Kidney (tissue), 13 donors: ENCODE measurements at regions not wholly inside any gene's neighbourhood (a gene's known extent, or its start where the extent isn't known, plus 50 kb on each side); places are given as distances from the start of the nearest gene placed in this dataset.

ENCODE experiments used
- DNase-seq, 5 donors: peaks; one replicate each; pipeline ENCODE4 v3.0.0-alpha.2; 2013 to 2020
- FAIRE-seq: peaks from 2 replicates; lab custom pipeline; 2012; peaks lifted over from hg19 to GRCh38; lab: Jason Lieb, UNC
- H3K27ac ChIP-seq, 2 donors: one replicate each; pipeline ENCODE4 v1.7.0; 2013; ENCODE audit warnings: low read depth in 2 of 2, low read length in 2 of 2, inconsistent platforms in 1 of 2
- H3K27me3 ChIP-seq: one replicate; pipeline ENCODE4 v1.7.1; 2013; ENCODE audit warnings: low read length, inconsistent platforms; ENCODE audit not compliant: control insufficient read depth, insufficient read depth
- H3K36me3 ChIP-seq, 3 donors: one replicate each; pipeline versions ENCODE4 v1.7.0 to v1.7.1; 2013; ENCODE audit warnings: low read length in 3 of 3, control low read depth in 1 of 3, inconsistent platforms in 1 of 3; ENCODE audit not compliant: insufficient read depth in 3 of 3, control insufficient read depth in 2 of 3
- H3K4me1 ChIP-seq, 3 donors: one replicate each; pipeline versions ENCODE4 v1.7.0 to v1.7.1; 2013; ENCODE audit warnings: low read length in 3 of 3, inconsistent platforms in 1 of 3, low read depth in 1 of 3; ENCODE audit not compliant: control insufficient read depth in 2 of 3, insufficient read depth in 2 of 3
- H3K4me3 ChIP-seq, 3 donors: one replicate each; pipeline versions ENCODE4 v1.7.0 to v1.8.1; 2013; ENCODE audit warnings: low read length in 3 of 3, control low read depth in 1 of 3, inconsistent platforms in 1 of 3
- H3K9ac ChIP-seq, 3 donors: one replicate each; pipeline versions ENCODE4 v1.7.0 to v1.7.1; 2013; ENCODE audit warnings: low read length in 3 of 3, control low read depth in 1 of 3, inconsistent platforms in 1 of 3
- H3K9me3 ChIP-seq, 3 donors: one replicate each; pipeline versions ENCODE4 v1.7.0 to v1.7.1; 2013; ENCODE audit warnings: low read length in 3 of 3, control low read depth in 1 of 3, inconsistent platforms in 1 of 3; ENCODE audit not compliant: control insufficient read depth in 2 of 3, insufficient read depth in 1 of 3
- CTCF ChIP-seq: IDR thresholded peaks from 3 replicates; pipeline ENCODE4 v1.5.1; 2012; ENCODE audit warnings: mild to moderate bottlenecking, moderate library complexity, borderline replicate concordance; ENCODE audit not compliant: insufficient read depth; ENCODE audit errors: extremely low read depth
- intact Hi-C: fragments of 100-400 bp; cut with DNase I; formaldehyde crosslinking; loops from one replicate; pipeline ENCODE4 v1.11.1; 2022
- donor health status: control.
- donor health status: control.
- donor health status: control.
- donor health status: control.
- donor health status: control.
- donor health status: DM: yes; HTN: yes; CAD: no.
- donor health status: Normal renal cell carcinoma (clear cell type).

GRCh38 chr1:38336961-38337360, 290.4 kb upstream of the POU3F1 start:
- H3K36me3 ChIP-seq, result no peaks in the 10 kb centered on the region
- FAIRE-seq (no peak), DNase-seq (no peak)
- no peak overlapping the region for H3K9ac ChIP-seq
- H3K27ac ChIP-seq, result no peak overlapping the region
- H3K27me3 ChIP-seq, result peaks cover 2% of the 10 kb centered on the region
- H3K9me3 ChIP-seq, result no peaks in the 10 kb centered on the region
- TF ChIP-seq CTCF, result no peak
- intact Hi-C loops, result no loop called here
- no peak overlapping the region for H3K4me3 ChIP-seq
- H3K4me1 ChIP-seq, result no peaks in the 10 kb centered on the region

- no peak for TF ChIP-seq CTCF
- Histone ChIP-seq H3K27me3 (peaks cover 2% of the 10 kb centered on the region), H3K27ac (no peak overlapping the region), H3K36me3 (no peaks in the 10 kb centered on the region), H3K9me3 (no peaks in the 10 kb centered on the region), H3K9ac (no peak overlapping the region), H3K4me3 (no peak overlapping the region), H3K4me1 (no peaks in the 10 kb centered on the region)
- no peak for FAIRE-seq
- DNase-seq, result peak in 2 of 5 donors; percentile 18 to 58
- intact Hi-C loops, result no loop called here
Measured at GRCh38 chr1:38336301-38336923, 289.8 kb upstream of the POU3F1 start.

GRCh38 chr1:38334930-38335592, 288.5 kb upstream of the POU3F1 start:
- H3K9me3 ChIP-seq, result no peaks in the 10 kb centered on the region
- no peak for FAIRE-seq
- no peak overlapping the region for H3K4me3 ChIP-seq
- no peaks in the 10 kb centered on the region for H3K4me1 ChIP-seq
- no peaks in the 10 kb centered on the region for H3K36me3 ChIP-seq
- TF ChIP-seq CTCF, result no peak
- peaks cover 2% of the 10 kb centered on the region for H3K27me3 ChIP-seq
- DNase-seq, result no peak
- no peak overlapping the region for H3K9ac ChIP-seq
- no peak overlapping the region for H3K27ac ChIP-seq
- intact Hi-C loops, result no loop called here
